Right hindlimb (tissue), 1 donor: ENCODE measurements at regions not wholly inside any gene's neighbourhood (a gene's known extent, or its start where the extent isn't known, plus 50 kb on each side); places are given as distances from the start of the nearest gene placed in this dataset.
"Not testable (repeated sequence)": the region's sequence is repeated elsewhere in the genome, so short reads cannot be mapped to it uniquely, and the experiment has no call there.

Source experiments
- DNase-seq: peaks from one replicate; pipeline ENCODE4 v3.0.0-alpha.2; 2018

DNA sequence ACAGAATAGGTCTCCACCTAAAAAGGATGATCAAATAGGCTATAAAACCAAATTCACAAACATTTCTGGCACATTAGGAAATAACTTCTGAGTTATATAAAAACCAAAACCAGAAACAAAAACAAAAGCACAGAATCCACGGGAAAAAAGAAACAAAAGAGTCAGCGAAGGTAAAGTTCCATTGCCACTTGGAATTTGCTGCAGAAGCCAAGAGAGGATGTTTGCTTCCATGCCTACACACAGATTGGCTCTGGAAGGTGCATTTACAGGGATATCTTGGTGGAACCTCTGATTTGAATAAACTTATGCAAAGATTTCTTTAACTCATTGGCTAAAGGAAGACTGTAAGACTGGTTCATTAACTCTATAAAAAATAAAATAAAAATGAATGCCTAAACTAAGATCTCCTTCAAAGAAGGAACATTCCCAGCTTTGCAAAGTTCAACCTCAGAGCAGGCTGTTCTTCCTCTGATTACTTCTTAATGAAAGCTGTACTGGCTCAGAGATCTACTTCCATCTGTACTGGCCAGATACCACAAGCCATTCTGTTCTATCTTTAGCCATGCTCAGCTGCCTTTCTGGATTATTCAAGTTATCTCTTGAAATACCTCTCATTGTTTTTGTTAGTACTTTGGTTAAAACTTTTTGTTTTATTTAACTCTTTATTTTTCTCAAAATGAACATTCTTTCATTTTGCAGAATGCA, 537.5 kb upstream of the CCDC54 start:
- no peak for DNase-seq

DNA sequence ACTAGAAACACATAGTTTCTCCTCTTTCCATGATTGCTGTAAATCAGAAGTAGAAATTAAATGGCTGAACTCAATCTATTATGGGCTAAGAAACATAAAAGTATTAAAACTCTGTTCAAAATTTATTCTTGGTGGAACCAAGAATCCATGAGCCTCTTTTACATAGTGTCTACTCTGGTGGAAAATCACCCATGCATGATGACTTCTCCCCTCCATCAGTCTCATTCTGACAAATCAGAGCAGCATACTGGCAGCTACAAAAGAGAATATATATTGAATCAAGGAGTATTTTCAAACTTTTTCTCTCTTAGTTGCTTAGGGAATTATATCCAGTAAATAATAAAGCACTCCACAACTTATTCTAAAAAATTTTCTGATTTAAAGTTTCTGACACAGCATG, 536.9 kb upstream of the CCDC54 start:
- no peak for DNase-seq

DNA sequence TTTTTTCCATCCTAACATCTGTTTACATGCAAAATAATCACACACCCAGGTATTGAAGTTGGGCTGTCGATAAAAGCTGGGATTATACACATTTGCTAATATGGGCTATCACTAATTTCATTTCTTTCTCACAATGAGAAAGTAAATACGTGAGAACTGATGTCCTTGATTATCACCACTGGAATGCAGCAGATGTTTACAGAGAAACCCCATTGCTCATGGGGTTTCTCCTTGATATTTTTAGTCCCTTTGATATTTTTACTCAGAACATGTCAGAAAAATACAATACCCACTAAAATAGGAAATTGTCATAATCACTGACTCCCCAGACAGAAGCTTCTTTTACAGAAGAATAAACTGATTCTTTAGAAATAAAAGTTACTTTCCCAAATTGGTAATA, 535.1 kb upstream of the CCDC54 start:
- no peak for DNase-seq

- DNase-seq: no peak
These were observed 532.6 kb upstream of the CCDC54 start for GRCh38 chr3:106844638-106845037.

GRCh38 chr3:106848099-106848498, 529.1 kb upstream of the CCDC54 start:
- no peak for DNase-seq

DNA sequence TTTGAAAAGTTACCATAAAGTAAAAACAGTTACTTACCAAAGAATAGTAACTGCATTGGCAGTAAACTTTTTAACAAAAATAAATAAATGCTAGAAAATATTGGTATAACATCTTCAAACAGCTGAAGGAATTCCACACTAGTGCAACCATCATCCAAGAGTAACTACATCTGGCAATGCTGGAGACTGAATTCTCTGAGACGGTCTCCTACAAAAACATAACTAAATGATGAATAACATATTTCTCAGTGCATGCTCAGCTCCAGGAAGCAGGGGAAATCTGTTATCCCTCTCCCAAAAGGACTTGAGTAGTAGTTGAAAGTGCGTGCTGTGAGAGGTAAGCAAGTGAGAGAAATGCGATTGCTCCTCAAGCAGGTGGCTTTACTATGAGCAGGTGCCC, 526.8 kb upstream of the CCDC54 start:
- no peak for DNase-seq

DNA sequence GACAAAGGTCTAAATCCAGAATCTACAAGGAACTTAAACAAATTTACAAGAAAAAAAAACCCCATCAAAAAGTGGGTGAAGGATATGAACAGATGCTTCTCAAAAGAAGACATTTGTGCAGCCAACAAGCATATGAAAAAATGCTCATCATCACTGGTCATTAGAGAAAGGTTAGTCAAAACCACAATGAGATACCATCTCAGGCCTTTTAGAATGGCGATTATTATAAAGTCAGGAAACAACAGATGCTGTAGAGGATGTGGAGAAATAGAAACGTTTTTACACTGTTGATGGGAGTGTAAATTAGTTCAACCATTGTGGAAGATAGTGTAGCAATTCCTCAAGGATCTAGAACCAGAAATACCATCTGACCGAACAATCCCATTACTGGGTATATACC, 518.9 kb upstream of the CCDC54 start:
- not testable (repeated sequence) for DNase-seq

GRCh38 chr3:106860182-106860581, 517.1 kb upstream of the CCDC54 start:
- DNase-seq: no peak

- DNase-seq: no peak
These were observed 515.2 kb upstream of the CCDC54 start for GRCh38 chr3:106862067-106862466.

DNA sequence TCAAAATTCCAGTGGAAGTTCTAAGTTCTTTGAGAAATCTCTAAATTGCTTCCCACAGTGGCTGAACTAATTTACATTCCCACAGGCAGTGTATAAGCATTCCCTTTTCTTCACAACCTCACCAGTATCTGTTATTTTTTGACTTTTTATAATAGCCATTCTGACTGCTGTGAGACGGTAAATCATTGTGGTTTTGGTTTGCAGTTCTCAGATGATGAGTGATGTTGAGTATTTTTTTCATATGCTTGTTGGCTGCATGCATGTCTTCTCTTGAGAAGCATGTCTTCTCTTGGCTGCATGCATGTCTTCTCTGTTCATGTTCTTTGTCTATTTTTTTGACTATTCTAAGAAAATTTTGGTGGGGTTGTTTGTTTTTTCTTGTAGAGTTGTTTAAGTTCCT, 499.6 kb upstream of the CCDC54 start:
- no peak for DNase-seq

GRCh38 chr3:106880206-106880605, 497.0 kb upstream of the CCDC54 start:
- DNase-seq: no peak

DNA sequence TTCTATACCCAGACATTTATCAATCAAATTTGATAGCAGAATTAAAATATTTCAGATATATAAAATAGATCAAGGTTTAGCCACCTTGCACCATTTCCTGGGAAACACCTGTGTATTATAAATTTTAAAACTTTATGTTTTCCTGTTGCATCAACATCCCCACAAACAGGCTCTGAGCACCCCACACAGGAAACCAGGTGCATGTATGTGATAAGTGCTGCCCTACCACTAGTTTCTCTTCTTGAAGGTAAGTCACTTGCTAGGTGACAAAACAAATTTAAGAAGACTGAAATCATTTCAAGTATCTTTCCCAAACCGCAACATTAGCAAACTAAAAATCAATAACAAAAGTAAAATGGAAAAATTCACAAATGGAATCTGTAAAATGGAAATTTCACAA, 496.1 kb upstream of the CCDC54 start:
- DNase-seq: no peak

DNA sequence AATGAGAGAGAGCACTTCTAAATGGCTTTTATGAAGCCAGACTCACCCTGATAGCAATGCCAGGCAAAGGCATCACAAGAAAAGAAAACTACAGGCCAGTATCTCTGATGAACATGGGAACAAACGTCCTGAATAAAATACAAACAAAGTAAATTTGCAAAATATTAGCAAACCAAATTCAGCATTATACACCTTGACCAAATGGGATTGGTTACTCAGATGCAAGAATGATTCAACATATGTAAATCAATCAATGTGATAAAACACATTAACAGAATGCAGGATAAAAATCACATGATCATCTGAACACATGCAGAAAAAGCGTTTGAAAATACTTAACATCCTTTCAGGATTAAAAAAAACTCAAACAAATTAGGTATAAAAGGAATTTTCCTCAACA, 494.9 kb upstream of the CCDC54 start:
- no peak for DNase-seq

- DNase-seq: no peak
These were observed 471.2 kb upstream of the CCDC54 start for GRCh38 chr3:106906074-106906473.

DNA sequence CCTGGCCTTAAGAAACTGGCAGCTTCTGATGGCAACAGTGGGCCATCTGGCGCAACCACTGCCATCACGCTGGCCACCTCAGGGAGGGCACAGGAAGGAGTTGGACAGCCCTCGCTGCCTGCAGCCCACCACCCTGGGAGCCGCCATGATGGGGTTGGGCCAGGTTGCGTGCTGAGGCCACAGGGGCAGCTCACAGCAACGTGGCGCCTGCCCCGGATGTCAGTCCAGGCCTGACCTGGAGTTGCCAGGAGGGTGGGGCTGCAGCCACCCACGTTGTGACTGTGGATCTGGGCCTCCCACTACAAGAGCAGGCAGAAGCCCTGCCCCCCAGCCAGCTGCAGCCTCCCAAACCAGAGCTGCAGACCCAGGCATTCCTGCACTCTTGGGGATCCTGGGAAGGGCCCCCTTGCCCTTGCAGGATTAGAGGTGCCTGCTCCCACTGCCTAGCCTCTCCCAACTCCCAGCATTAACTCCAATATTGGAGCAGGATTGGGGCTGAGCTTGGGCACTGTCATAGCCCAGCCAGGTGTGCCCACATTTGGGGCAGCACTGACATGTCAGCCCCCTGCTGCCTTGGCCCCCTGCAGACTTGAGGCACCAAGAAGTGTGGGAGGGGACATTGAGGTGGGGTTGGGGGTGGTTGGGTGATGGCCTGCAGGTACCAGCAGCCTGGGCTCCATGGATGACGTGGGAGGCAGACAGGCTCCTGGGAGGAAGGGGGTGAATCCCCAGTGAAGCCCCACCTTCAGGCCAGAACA, 468.9 kb upstream of the CCDC54 start:
- DNase-seq: no peak

DNA sequence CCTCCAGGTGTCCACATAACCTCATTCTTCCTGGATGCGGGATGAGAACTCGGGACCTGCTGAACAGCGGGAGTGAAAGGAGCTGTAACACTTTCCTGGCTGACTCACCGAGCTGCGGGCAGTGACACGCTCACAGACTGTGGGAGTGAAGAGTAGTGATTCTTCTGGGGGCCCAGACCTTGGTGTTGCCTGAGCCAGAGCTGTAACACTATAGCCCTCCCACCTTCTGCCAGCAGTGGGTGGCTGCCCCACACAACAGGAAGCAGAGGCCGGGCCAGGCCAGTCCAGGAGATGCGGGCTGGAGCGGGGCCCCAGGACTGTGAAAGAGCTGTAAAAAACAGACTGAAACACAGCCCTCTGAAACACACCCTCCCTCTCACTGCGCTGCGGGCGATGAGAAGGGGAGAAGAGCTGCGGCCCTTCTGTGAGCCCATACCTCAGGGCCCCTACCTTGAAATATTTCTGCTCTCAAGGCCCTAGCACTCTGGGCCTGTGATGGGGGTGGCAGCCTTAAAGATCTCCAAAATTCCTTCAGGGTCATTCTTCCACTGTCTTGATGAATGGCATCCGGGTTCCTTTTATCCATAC, 464.0 kb upstream of the CCDC54 start:
- peak; percentile 20 for DNase-seq

- no peak for DNase-seq
These were observed 463.3 kb upstream of the CCDC54 start for GRCh38 chr3:106913966-106914365.

DNA sequence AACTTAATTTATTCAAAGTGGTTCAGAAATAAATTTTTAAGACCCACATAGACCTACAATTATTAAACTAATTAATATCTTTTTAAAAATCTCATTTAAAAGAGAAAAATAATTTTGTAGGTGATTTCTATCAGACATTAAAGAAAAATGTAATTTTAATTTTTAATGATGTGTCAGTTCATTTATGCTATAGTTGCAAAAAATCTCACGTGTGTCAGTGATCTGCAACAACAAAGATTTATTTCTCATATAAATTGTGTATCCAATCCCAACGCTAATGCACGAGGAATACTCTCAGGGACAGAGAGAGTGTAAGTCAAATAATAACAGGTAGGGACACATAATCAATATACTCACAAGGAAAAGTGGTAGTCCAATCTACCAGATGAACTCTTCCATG, 456.6 kb upstream of the CCDC54 start:
- no peak for DNase-seq

- DNase-seq: no peak
These were observed 448.2 kb upstream of the CCDC54 start for GRCh38 chr3:106929081-106929480.

DNA sequence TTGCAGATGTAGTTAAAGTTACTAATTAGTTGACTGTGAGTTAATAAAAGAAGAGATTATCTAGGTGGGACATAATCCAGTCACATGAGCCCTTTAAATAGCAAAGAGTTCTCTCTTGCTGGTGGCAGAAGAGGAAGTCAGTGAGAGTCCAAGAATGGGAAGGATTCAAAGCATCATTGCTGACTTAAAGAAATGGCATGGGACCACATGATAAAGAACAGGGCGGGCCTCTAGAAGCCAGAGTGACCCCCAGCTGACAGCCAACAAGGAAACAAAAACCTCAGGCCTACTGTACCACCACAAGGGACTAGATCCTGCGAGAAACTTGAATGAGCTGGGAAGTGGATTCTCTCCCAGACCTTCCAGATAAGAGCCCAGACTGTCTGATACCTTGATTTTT, 447.2 kb upstream of the CCDC54 start:
- DNase-seq: no peak

- DNase-seq: no peak
These were observed 445.3 kb upstream of the CCDC54 start for GRCh38 chr3:106931904-106932303.

DNA sequence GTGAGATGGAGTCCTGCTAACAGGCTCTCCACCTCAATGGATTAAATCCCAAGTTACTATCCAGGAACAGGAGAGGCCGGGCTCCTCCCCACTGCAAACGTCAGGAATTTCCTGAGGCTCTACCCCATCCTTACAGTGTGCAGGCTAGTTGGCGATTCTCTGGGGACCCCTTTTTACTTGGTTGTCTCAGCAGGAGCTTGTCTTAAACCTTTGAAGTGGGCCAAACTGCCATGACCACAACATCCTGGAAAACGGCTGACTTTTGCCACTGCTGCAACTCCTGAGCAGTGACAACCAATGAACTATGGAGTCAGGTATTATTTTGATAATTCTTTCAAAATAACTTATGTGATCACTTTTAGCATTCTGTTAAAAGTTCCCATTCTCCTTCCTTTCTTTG, 440.9 kb upstream of the CCDC54 start:
- no peak for DNase-seq

- DNase-seq: no peak
These were observed 435.2 kb upstream of the CCDC54 start for GRCh38 chr3:106942051-106942450.

DNA sequence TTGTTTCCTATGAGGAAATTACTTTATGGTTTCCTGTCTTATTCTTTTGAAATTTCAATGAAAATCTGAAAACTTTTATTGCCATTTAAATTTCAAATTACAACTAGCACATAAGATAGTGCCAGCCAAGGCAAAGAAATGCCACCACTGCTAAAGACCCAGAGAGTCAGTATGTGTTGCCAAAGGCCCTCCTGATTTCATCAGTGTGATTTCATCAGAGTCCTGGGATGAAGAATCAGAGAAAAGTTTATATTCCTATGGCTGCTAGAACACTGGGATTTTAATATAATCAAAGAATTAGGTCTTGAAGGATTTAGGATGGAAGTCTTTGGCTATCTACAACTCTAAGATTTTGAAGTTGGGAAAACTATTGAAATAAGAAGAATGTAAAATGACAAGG, 434.2 kb upstream of the CCDC54 start:
- DNase-seq: no peak
